DMS79 treated with DMSO at 0.1 percent for 48 hours (cell line): ENCODE measurements at regions not wholly inside any gene's neighbourhood (a gene's known extent, or its start where the extent isn't known, plus 50 kb on each side); places are given as distances from the start of the nearest gene placed in this dataset.

Source experiments
- DNase-seq: peaks from one replicate; lab custom pipeline; 2025; lab: John Stamatoyannopoulos, UW

DNA sequence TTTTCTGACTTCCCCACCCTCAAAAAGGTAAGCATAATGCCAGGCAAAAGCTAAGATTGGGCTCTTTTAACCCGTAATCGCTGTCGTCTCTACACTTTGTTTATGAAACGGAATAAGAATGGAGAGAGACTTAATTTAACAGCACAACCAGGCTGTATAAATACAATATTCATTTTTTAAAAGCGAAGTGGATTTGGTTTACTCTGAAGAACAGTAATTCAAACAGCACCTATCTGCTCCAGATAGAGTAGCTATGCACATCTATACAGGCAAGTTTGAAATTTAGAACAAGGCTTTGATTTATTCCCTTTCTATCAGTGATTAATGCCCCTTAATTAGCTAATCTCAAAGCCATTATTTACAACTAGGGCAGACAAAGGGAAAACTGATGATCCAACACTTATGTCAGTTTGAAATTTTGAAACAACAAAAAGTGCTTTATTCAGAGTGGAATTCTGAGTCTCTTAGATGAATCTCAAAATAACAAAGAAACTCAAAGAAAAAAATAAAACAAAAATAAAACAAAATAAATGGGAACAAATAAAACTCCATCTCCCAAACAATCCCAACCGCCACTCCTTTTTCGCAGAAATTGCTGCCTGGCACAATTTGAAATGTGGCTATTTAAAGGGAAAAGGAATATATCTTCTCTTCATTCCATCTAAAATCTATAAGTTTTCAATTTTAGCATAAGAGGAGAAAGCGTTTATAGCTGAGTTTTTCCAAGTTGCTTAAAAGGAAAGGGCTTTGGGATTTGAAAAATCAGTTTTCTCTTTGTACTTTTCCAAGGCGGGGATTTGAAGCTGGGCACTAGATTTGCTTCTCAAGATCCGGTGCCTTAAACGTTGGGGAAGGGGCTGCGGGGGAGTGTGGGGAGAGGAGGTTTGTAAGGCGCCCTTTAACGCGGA lies 298.6 kb downstream of the PARP8 start:
- DNase-seq: peak; percentile 56

- DNase-seq: peak; percentile 69
Measured at GRCh38 chr5:50965654-50966375, 299.4 kb downstream of the PARP8 start.

DNA sequence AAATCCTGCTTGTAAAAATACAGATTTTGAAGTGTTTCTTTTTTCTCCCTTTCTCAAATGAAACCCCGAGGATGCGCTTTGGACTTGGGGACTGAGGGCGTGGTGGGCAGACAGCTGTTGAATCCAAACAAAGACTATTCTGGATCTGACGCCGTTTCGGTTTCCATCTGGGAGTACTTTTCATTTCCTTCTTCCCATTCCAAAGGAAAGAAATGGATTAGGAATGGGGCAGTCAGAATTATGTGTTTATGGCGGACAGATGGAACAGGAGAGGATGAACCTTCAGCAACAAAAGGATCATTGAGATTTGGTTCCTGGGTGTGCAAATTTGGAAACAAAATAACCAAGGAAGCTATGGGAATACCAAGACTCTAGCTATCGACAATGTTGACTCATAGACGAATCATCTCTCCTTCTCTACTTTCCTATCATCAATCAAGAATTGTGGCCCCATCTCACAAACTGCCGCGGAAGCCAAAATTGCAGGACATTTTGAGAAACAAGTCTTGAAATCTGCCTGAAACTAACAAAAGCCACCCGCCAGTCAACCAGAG lies 300.6 kb downstream of the PARP8 start:
- DNase-seq: peak; percentile 76

- DNase-seq: peak; percentile 85
Measured at GRCh38 chr5:50967563-50968355, 301.3 kb downstream of the PARP8 start.

GRCh38 chr5:50968356-50969149 lies 302.1 kb downstream of the PARP8 start:
- DNase-seq: peak; percentile 78

- peak; percentile 78 for DNase-seq
Measured at GRCh38 chr5:50969151-50970031, 303.0 kb downstream of the PARP8 start.

DNA sequence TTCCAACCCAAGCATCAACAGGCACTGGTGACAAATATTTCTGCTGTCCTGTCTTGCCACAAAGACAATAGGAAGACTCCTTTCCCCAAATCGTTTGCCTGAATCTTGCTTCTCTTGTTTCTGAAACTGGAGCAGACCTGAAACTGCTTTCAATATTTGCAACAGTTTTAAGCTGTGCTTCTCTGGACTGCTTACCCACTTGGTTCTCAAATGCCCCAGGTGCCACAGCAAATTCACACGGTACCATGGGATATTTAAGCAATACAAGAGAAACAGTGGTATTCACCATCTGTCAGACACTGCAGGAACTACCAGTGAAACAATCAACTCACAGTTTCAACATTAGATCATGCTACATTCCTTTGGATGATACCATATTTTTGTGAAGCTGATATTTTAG lies 309.4 kb downstream of the PARP8 start:
- DNase-seq: no peak

- no peak for DNase-seq
Measured at GRCh38 chr5:50978924-50979323, 312.5 kb downstream of the PARP8 start.

- no peak for DNase-seq
Measured at GRCh38 chr5:50984640-50985039, 318.2 kb downstream of the PARP8 start.

DNA sequence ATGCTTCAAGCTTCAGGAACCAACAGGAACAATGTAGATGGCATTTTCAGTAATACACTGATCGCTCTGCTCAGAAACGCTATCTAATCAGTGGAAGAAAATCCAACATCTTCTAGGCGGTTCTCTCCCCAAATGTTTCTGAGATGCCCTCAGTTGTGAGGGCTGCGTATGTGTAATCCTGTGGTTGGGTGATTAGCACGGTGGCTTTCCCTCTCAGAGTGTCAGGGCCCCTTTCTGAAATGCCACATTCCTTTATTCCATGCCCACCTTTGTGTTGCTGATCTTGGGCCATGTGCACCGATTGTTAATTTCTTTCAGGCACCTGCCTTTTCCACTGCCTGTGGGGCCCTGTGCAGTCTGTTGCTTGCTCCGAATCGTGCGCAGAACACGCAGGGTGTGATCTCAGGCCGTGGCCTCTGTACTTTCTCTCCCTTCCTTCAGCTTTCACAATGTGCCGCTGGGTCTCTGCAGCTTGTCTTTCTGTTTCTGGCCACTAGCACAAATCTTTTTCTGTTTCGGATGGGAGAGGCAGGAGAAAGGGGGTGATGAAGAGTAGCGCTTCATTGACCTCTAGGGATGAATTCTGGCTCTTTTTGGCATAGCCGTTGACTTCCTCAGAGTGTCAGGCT lies 324.0 kb downstream of the PARP8 start:
- no peak for DNase-seq

DNA sequence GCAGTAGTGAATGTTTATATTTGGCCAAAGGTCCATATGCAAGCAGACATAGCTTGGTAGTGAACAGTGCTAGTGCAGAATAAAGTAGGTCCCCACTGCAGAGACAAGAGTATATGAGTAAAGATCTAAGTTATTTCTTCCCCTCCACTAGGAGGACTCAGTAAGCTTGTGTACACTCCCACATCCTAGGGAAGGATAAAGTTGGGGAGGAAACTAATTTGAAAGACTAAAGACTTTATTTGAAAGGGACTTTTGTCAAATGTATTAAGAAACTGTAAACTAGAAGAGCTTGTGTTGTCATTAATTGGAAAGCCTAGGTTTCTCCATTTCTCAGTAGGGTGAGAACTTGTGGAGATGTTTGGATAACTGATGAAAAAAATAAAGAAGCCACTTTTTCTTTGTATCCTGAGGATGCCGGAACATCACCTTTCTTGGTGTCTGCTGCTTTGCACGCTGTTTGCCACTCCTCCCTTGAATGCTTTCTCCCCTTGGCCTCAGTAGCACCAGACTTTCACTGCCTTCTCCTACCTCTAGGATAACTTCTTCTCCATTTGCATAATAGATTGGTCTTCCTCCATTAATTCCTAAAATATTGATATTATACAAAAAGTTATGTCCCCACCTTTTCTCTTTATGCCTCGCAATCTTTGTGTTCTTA lies 329.0 kb downstream of the PARP8 start:
- no peak for DNase-seq

DNA sequence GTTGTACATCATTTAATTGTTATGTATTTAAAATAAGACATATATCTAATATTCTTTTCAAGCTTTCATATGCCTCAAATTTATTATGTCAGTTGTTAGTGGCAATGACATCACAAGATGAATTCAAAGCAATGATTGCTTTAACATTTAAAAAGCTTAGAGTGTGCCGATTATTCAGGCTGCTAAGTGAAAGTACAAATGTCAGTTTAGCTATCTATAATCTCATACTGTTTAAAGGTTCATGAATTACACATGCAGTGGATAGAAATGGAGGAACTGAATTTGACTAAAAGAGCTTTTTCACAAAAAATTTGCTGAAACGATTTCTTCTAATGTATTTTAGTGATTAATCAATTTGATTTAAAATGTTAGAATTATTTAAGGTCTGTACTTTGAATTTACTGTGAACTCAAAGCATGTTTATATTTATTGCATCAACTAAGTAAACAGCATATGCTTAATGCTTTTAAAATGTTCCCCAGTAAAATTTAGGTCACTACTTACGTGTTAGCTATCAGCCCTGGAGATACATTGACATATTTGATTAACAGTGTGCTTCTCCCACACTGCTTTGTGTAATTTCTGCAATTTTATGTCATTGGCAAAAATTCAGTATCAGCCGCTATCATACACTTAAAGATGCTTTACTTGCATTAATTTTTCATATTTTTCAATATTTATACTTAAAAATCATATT lies 334.9 kb downstream of the PARP8 start:
- no peak for DNase-seq

- no peak for DNase-seq
Measured at GRCh38 chr5:51002368-51002767, 335.9 kb downstream of the PARP8 start.

DNA sequence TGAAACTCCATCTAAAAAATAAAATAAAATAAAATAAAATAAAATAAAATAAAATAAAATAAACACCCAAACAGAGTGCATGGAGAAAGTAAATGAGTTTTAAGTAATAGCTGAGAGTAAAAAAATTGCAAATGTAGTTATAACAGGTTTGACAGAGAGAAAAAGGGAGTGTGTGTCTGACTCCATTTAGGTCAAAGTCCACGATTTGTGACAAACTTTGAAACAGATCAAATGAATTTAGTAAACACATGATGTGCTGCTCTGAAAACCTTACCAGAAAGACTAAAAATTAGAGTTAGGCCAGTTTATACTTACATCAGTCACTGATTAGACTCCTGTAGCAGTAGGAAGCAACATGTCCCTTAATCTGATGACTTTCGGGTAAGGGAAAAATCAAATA lies 346.6 kb downstream of the PARP8 start:
- no peak for DNase-seq

DNA sequence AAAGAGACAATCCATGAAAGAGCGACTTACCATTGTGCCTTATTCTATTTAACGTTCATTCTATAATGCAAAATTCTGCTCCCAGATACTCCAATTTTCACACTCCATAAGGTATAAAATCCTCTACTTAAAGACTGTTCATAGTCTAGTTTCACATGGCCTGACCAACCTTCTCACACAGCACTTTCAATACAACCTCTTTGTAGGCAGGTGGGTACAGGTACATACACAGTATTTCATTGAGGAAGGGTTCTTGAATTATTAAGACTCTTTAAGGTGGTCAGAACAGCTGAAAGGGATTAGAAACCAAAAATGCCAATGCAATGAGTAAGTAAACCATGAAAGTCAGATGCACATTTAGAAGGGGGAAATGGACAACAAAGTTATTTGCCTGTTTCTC lies 352.0 kb downstream of the PARP8 start:
- DNase-seq: no peak

- no peak for DNase-seq
Measured at GRCh38 chr5:51024263-51024662, 357.8 kb downstream of the PARP8 start.

DNA sequence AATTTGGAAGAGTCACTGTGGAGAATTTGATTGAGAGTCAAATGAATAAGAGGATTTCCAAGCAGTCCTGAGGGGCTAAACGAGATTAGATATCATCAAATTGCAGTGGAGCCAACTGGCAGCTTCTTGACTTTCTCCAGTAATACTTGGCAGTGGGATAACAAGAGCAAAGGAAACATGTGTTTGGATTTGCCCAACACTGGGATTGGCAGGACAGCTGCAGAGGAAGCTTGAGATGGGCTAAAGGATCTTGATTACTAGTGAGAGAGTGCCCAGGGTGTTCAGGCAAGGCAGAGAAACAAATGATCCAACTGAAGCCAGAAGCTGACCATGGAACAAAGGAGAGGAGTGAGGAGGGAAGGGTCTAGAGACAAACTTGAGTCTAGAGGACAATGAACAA lies 356.0 kb upstream of the ISL1 start:
- no peak for DNase-seq

- DNase-seq: no peak
Measured at GRCh38 chr5:51028394-51028793, 354.9 kb upstream of the ISL1 start.

DNA sequence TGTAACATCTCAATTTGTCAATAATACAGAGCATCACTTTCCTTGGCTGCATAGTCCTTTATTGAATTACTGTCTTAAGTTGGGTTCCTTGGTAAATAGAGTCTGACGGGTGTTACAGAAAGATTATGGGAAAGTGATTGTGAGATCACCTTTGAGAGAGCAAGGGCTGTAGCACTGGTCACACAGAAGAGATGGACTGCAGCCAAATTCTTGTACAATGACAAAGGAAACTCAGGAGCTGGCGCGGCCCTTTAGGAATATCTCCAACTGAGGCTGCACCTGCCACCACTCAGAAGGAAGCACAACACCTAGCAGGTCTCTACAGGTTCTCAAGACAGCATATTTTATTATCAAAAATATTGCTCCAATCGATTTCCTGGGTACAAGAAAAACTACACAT lies 350.0 kb upstream of the ISL1 start:
- DNase-seq: peak; percentile 77
